HUES6 (cell line): ENCODE measurements at regions not wholly inside any gene's neighbourhood (a gene's known extent, or its start where the extent isn't known, plus 50 kb on each side); places are given as distances from the start of the nearest gene placed in this dataset.

Experiments
- H3K27ac ChIP-seq: 2 replicates; pipeline ENCODE4 v1.7.0; 2013; ENCODE audit warnings: low read depth, mild to moderate bottlenecking, low read length, inconsistent platforms
- H3K27me3 ChIP-seq: 2 replicates; pipeline ENCODE4 v1.6.1; 2013; ENCODE audit warnings: low read length; ENCODE audit not compliant: control insufficient read depth, insufficient read depth
- H3K36me3 ChIP-seq: 2 replicates; pipeline ENCODE4 v1.6.1; 2013; ENCODE audit warnings: low read length; ENCODE audit not compliant: control insufficient read depth, insufficient read depth
- H3K4me1 ChIP-seq: 2 replicates; pipeline ENCODE4 v1.6.1; 2013; ENCODE audit warnings: low read length; ENCODE audit not compliant: control insufficient read depth, insufficient read depth
- H3K4me3 ChIP-seq: 2 replicates; pipeline ENCODE4 v1.5.1; 2013; ENCODE audit warnings: low read depth, low read length
- H3K9ac ChIP-seq: one replicate; pipeline ENCODE4 v1.6.1; 2013; ENCODE audit warnings: mild to moderate bottlenecking, low read length
- H3K9me3 ChIP-seq: 2 replicates; pipeline ENCODE4 v1.6.1; 2013; ENCODE audit warnings: low read depth, low read length; ENCODE audit not compliant: control insufficient read depth, insufficient read depth

DNA sequence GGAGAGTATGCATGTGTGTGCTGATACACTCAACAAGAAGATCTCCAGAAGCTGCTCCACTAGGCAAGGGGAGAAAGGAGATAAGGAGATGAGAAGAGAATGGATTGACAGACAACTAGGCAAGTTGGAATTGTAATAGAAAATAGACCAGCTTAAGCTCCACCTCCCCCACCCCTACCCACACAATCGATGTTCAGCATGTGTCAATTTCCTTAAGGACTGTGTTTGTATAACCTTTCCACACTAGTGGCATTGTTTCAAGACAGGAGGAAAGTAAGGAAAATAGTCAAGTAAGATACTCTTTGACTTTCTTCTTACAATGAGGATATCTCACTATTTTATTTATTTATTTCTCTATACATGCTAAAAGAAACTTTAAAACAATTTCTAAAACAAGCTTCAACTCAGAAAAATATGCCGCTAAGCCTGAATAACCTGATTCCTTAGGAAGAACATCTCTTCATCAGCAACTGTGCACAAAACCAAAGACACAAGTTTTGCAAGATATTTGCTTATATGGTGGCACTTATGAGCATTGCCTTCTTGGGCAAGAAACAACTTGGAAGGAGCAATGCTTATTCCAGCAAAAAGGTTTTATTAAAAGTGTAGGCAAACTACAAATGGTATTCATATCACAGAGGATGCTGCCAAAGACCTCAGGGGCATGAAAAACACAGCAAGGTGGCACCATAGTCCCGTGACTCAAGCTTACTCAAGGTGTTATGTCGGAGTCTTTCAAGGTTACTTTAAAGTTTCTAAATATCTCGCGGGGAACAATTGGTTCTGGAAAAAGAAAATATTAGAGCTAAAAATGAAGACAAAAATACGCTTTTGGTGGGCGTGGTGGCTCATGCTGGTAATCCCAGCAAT, 249.1 kb downstream of the COL12A1 start:
- Histone ChIP-seq H3K4me1 (no peaks in the 10 kb centered on the region), H3K9ac (no peak overlapping the region), H3K36me3 (no peaks in the 10 kb centered on the region), H3K27ac (no peak overlapping the region), H3K4me3 (no peak overlapping the region), H3K27me3 (no peaks in the 10 kb centered on the region), H3K9me3 (no peaks in the 10 kb centered on the region)

DNA sequence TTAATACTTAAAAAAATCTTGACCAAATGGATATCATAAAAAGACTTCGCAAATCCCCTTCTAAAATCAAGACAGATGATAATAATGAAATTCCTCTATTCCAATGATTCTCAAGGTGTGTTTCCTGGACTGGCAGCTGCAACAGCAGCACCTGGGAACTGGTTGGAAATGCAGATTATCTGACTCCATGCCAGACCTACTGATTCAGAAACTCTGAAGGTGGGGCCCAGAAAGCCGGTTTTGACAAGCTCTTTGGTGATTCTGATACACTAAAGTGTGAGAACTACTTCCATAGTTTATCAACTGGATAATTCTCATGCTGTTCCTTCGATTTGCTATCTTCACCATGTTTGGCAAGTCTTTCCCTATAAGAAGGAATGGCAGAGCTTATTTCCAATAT, 252.1 kb downstream of the COL12A1 start:
- Histone ChIP-seq H3K4me1 (no peaks in the 10 kb centered on the region), H3K4me3 (no peak overlapping the region), H3K9me3 (no peaks in the 10 kb centered on the region), H3K27me3 (no peaks in the 10 kb centered on the region), H3K27ac (no peak overlapping the region), H3K9ac (no peak overlapping the region), H3K36me3 (no peaks in the 10 kb centered on the region)

DNA sequence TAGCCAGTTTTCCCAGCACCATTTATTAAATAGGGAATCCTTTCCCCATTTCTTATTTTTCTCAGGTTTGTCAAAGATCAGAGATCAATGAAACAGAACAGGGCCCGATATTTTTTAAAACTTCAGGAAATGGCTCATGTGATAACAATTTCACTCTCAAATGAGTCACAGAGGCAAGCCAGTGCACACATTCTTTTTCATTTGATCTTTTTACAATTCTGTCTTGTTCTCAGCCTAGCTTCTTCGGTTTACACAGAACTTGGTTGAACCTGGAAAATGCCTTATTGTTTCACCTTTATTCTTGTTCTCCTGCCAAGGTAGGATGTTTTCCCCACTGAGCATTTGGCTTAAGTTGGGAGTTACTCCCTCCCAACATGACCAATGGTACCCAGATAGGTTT, 258.9 kb downstream of the COL12A1 start:
- Histone ChIP-seq H3K36me3 (no peaks in the 10 kb centered on the region), H3K4me3 (no peak overlapping the region), H3K9ac (no peak overlapping the region), H3K9me3 (no peaks in the 10 kb centered on the region), H3K27ac (no peak overlapping the region), H3K4me1 (no peaks in the 10 kb centered on the region), H3K27me3 (no peaks in the 10 kb centered on the region)

DNA sequence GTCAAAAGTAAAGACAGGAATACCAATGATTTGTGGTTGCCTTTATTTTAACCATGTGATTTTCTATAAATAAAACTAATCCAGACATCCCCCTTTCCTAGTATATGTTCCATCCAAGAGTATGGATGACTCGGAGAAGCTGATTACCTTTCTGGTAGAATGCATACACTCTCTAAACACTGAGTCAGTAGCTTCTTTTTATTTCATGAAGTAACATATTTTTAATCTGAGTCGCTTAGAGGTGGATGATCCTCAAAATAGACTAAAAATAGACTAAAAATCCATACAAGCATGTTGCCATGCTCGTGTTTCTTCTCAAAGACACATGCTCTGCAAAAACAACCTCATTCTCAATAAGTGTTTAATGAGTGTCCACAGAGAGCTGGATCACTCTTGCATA, 263.7 kb downstream of the COL12A1 start:
- H3K4me3 ChIP-seq: no peak overlapping the region
- no peak overlapping the region for H3K27ac ChIP-seq
- H3K9me3 ChIP-seq: no peaks in the 10 kb centered on the region
- no peaks in the 10 kb centered on the region for H3K27me3 ChIP-seq
- H3K9ac ChIP-seq: no peak overlapping the region
- no peaks in the 10 kb centered on the region for H3K4me1 ChIP-seq
- H3K36me3 ChIP-seq: no peaks in the 10 kb centered on the region

DNA sequence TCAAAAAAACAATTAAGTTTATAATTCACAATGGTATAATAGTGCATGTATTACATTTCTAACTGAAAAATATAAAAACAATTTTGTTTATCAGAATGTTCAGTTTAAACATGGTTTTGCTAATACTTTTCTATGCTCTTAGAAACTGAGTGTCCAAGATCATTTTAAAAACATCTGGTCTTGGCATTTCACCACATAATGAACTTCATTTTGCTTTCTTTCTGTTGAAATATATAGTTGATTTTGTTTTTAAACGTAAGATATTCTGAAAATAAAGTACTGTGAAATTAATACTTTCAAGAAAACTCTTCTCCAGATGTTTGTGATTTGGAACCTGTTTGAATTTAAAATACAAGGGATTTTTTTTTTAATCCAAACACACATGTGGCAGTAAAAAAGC, 264.4 kb downstream of the COL12A1 start:
- H3K9ac ChIP-seq: no peak overlapping the region
- H3K36me3 ChIP-seq: no peaks in the 10 kb centered on the region
- H3K27ac ChIP-seq: no peak overlapping the region
- H3K9me3 ChIP-seq: no peaks in the 10 kb centered on the region
- H3K4me1 ChIP-seq: no peaks in the 10 kb centered on the region
- H3K4me3 ChIP-seq: no peak overlapping the region
- H3K27me3 ChIP-seq: no peaks in the 10 kb centered on the region

DNA sequence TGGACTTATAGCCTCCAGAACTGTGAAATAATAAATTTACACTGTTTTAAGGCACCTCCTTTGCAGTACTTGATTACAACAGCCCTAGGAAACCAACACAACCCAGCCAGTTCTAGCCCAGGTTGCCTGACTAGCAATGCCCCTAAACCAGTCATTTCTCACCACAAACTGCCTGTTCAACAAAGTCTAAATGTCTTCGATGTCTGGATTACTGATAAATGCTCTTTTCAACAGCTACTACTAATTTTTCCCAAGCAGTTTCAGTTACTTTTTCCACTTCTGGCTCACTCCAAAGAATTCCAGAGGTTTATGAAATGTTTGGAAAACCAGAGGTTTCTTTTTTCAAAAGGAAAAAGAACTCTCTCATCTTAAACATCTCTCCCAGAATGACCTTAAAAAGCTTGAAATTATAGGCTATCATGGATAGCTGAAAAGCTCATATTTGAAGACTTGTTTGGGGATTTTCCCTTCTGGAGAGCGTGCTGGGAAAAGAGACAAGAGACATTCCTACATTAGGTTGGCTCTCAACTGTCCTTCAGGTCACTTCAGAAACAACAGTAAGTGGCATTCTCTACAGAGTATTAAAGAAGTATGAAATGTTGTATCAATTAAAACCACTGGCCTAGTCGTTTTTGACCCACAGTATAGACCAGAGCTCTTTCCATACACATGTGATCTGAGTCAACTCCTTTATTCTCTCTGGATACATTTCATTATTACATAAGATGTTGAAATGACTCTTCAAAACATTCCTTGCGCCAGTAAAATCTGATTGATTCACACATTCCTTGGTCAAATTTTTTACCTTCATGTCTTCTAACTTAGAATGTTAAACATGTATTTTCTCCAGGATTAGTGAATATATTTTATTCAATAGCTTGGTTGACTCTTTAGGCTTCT, 265.9 kb downstream of the COL12A1 start:
- Histone ChIP-seq H3K4me1 (no peaks in the 10 kb centered on the region), H3K4me3 (no peak overlapping the region), H3K27me3 (no peaks in the 10 kb centered on the region), H3K36me3 (no peaks in the 10 kb centered on the region), H3K9me3 (no peaks in the 10 kb centered on the region), H3K9ac (no peak overlapping the region), H3K27ac (no peak overlapping the region)

DNA sequence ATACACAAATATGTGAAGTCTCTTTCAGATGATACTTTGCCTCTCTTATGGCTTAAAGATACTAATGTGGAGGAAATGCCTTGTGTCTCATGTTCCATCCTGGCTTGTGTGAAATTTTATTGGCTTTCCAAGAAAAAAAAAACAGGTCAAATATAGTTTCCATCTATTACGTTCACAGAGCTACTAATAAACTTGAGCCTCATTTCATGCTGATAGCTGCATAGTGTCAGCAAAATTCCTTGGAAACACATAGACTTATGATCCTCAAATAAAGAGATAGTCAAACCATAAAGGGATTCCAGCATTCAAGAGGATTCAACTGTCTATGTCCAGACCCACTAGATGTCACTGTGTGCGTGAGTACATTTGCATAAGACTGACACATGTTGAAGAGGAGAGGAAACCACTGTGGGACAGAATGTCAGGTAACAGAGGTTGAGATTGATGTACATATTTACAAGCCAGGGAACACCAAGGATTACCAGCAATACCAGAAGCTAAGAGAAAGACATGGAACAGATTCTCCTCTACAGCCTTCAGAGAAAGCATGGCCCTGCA, 266.6 kb downstream of the COL12A1 start:
- Histone ChIP-seq H3K27ac (no peak overlapping the region), H3K9ac (no peak overlapping the region), H3K36me3 (no peaks in the 10 kb centered on the region), H3K4me1 (no peaks in the 10 kb centered on the region), H3K4me3 (no peak overlapping the region), H3K27me3 (no peaks in the 10 kb centered on the region), H3K9me3 (no peaks in the 10 kb centered on the region)

DNA sequence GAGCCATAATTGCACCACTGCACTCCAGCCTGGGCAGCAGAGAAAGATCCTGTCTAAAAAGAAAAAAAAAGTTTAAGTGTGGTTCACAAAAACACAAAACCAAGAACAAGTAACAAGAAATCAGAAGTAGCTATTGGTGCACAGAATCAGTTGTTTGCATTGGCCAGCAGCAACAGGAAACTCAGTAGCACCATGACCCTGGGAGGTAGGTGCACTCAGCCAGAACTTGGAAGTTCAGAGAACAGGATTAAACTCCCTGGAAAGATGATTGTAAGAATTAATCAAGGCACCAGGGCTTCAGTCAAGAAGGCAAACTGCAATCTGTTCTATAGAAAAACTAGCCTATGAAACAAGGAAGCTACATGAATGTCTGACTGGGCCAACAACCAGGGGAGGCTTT, 267.9 kb downstream of the COL12A1 start:
- no peaks in the 10 kb centered on the region for H3K4me1 ChIP-seq

DNA sequence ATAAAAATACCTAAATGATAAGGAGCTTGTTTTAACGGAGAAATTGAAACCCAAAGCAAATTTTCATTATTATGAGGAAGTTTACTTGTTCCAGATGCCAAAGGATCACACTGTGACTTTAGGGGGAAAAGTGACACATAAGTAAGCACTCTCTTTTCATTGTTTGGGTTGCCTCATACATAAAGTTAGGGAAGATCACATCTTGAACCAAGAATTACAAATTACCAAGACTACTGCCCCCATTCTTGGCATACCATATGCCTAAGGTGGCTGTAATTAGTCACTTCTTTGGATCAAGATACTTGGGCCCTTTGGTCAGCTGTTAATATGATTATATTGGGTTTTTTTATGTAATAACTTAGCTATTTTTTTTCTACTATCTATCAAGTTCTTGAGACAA, 269.0 kb downstream of the COL12A1 start:
- Histone ChIP-seq H3K27me3 (no peaks in the 10 kb centered on the region), H3K4me1 (peaks cover 3% of the 10 kb centered on the region; the same call in 1 of the 2 replicates), H3K4me3 (no peak overlapping the region), H3K9ac (no peak overlapping the region), H3K9me3 (no peaks in the 10 kb centered on the region), H3K36me3 (no peaks in the 10 kb centered on the region), H3K27ac (no peak overlapping the region)

More for the DNA sequence above, 267.9 kb downstream of the COL12A1 start:
- H3K36me3 ChIP-seq: no peaks in the 10 kb centered on the region
- no peaks in the 10 kb centered on the region for H3K9me3 ChIP-seq
- no peak overlapping the region for H3K4me3 ChIP-seq
- no peak overlapping the region for H3K27ac ChIP-seq
- no peak overlapping the region for H3K9ac ChIP-seq
- H3K27me3 ChIP-seq: no peaks in the 10 kb centered on the region

DNA sequence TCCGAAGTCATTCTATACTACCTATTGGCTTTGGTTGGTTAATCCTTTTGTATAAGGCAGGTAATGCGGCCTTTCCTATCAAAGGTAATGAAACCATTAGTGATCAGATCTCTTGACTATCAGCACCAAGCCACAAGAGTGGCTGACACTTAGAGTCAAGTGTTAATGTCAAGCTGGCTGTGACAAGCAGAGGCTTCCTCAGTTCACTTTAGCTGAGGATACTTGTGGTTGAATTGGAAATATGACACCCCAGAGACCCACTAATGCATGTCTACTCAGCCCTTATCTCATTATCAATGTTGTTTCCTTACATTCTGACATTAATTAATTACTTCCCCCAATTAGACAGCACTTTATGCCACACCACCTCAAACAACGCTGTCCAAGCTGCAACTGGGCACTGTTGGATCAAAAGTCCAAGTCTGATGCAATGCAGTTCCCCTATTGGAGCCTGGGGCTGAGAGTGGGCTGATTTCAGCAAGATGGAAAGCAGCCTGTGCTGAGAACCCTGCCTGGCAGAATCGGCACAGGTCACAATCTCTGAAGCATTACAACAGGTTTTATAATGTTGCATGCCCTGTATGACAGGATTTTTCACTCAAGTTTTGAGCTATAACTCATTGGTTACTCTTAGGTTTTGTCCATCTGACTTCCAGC, 273.5 kb downstream of the COL12A1 start:
- no peak overlapping the region for H3K27ac ChIP-seq
- no peak overlapping the region for H3K4me3 ChIP-seq
- H3K27me3 ChIP-seq: no peaks in the 10 kb centered on the region
- H3K9ac ChIP-seq: no peak overlapping the region
- peaks cover 5% of the 10 kb centered on the region; the same call in 1 of the 2 replicates for H3K4me1 ChIP-seq
- no peaks in the 10 kb centered on the region for H3K9me3 ChIP-seq
- H3K36me3 ChIP-seq: no peaks in the 10 kb centered on the region
